ENCODE measurements at regions not wholly inside any gene's neighbourhood (a gene's known extent, or its start where the extent isn't known, plus 50 kb on each side); places are given as distances from the start of the nearest gene placed in this dataset.

DNA sequence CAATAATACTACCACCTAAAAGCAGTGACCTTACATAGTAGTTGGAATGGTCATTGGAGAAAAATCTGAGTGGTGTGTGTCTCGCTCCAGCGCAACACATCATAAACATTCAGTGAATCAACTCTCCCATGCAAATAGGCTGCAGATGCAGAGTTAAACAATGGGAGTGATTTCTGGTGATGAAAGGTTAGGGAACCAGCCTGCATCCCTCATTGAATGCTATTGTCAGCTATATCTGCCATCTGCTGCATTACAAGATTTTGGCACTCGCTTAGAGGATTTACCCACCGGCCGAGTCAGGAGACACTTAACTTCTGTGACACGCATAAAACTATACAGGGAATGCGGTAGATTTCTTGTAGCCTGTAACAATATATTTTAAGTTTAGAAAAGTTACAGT is 900.9 kb downstream of the FLRT2 start:
- no peak for TF ChIP-seq MYC (IDR thresholded peaks at IDR 0.05; ENCODE audit: low read depth, low read length)
- TF ChIP-seq, protein P1, sequence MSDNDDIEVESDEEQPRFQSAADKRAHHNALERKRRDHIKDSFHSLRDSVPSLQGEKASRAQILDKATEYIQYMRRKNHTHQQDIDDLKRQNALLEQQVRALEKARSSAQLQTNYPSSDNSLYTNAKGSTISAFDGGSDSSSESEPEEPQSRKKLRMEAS (IDR thresholded peaks at IDR 0.05; ENCODE audit: low read depth, low read length): no peak
- TF ChIP-seq POLR2A (IDR thresholded peaks at IDR 0.05; ENCODE audit: extremely low read depth, insufficient read length): no peak
- TF ChIP-seq, protein P2, sequence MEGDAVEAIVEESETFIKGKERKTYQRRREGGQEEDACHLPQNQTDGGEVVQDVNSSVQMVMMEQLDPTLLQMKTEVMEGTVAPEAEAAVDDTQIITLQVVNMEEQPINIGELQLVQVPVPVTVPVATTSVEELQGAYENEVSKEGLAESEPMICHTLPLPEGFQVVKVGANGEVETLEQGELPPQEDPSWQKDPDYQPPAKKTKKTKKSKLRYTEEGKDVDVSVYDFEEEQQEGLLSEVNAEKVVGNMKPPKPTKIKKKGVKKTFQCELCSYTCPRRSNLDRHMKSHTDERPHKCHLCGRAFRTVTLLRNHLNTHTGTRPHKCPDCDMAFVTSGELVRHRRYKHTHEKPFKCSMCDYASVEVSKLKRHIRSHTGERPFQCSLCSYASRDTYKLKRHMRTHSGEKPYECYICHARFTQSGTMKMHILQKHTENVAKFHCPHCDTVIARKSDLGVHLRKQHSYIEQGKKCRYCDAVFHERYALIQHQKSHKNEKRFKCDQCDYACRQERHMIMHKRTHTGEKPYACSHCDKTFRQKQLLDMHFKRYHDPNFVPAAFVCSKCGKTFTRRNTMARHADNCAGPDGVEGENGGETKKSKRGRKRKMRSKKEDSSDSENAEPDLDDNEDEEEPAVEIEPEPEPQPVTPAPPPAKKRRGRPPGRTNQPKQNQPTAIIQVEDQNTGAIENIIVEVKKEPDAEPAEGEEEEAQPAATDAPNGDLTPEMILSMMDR (IDR thresholded peaks at IDR 0.05; ENCODE audit: low read depth, low read length): no peak
- DNase-seq (ENCODE audit: low read depth): no peak

DNA sequence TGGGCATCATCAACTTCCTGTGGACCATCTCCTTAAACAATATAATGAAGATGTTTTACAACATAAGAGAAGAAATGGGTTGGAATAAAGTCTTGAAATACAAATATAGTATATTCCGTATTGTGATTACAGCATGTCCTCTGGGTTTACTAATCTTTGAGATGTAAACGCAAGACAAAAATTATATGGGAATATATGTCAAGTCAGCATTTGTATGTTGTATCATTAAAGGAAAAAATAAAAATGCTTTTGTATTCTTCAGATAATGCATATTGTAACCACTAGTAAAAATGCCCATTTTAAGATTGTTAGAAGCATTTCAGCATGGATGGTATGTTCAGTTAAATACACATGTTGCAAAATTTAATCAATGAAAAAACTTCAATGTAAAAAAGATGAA is 893.3 kb downstream of the FLRT2 start:
- no peak for TF ChIP-seq POLR2A (IDR thresholded peaks at IDR 0.05; ENCODE audit: extremely low read depth, insufficient read length)
- DNase-seq (ENCODE audit: low read depth): no peak
- no peak overlapping the region for H3K4me3 ChIP-seq (ENCODE audit: low read depth, low read length)

More for the DNA sequence above, 900.9 kb downstream of the FLRT2 start:
- H3K4me3 ChIP-seq (ENCODE audit: low read depth, low read length): no peak overlapping the region

DNA sequence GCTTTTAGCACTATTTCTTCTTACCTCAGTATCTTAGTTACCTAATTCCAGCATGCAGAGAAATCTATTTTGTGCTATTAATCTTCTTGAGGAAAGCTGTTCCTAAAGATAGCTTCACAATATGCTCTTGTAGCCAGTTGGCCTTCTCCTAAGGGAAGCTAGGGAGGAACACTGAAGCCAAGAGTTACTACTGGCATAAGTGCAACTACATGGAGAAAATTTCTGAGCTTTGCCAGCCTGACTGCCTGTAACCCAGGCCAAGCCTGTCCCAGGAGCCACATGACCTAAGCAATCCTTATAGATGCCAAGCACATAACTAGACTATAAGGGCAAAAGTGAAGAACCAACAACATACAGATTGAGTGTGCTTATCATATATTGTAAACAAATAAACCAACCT is 890.2 kb downstream of the FLRT2 start:
- no peak for DNase-seq (ENCODE audit: low read depth)
- no peak overlapping the region for H3K4me3 ChIP-seq (ENCODE audit: low read depth, low read length)
- TF ChIP-seq, protein P1 (IDR thresholded peaks at IDR 0.05; ENCODE audit: low read depth, low read length): no peak
- TF ChIP-seq MYC (IDR thresholded peaks at IDR 0.05; ENCODE audit: low read depth, low read length): no peak
- no peak for TF ChIP-seq POLR2A (IDR thresholded peaks at IDR 0.05; ENCODE audit: extremely low read depth, insufficient read length)
- TF ChIP-seq, protein P2 (IDR thresholded peaks at IDR 0.05; ENCODE audit: low read depth, low read length): no peak

DNA sequence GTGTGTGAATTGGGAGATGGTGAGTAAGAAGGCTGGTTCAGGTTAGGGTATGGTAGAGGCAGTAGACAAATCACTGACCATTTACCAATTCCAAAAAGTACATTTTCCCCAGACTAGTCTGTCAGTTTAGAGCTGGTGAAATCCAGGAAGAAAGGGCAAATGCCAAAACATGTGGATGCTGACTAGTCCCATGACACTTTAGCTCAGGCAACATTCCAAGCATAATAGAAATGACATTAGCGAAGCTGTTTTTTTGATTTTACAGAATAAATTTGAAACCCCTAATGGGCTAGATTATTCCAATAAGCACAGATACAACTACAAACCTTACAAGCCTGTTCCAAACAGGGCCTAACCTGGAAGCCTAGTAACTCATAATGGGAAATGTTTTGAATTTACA is 884.2 kb downstream of the FLRT2 start:
- TF ChIP-seq, protein P2 (IDR thresholded peaks at IDR 0.05; ENCODE audit: low read depth, low read length): no peak
- no peak for TF ChIP-seq POLR2A (IDR thresholded peaks at IDR 0.05; ENCODE audit: extremely low read depth, insufficient read length)
- no peak for TF ChIP-seq MYC (IDR thresholded peaks at IDR 0.05; ENCODE audit: low read depth, low read length)
- TF ChIP-seq, protein P1 (IDR thresholded peaks at IDR 0.05; ENCODE audit: low read depth, low read length): no peak
- no peak overlapping the region for H3K4me3 ChIP-seq (ENCODE audit: low read depth, low read length)
- no peak for DNase-seq (ENCODE audit: low read depth)

DNA sequence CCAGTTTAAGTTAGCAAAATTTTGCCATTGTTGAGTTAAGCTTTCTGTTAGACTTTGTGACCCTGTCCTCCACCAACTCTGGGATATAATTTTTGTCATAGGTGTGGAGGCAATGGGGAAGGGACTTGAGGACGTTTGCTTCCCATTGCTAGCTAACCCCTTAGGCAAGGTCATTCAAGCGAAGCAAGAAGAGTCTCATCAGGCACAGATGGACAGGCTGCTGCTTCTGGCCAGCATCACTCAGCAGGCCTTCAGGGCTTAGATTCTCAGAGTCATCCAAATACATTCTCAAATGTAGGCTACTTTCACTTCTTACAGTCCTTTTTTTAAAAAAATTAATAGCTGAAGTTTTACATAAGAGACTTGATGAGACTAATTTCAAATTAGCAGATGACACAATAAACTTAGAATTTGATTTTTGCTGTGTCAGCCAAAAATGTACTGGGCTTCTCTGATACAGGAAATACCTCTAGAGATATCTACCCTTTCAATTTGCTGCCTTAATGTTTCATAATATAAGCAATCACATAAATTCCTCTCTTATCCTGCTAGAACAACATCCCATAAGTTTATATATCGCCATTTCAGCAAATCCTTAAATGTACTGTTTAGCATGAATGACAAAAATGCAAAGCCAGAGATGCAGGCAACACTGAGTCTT is 875.2 kb downstream of the FLRT2 start:
- DNase-seq (ENCODE audit: low read depth): no peak
- no peak overlapping the region for H3K4me3 ChIP-seq (ENCODE audit: low read depth, low read length)
- TF ChIP-seq, protein P1 (IDR thresholded peaks at IDR 0.05; ENCODE audit: low read depth, low read length): no peak
- TF ChIP-seq POLR2A (IDR thresholded peaks at IDR 0.05; ENCODE audit: extremely low read depth, insufficient read length) (no peak), MYC (IDR thresholded peaks at IDR 0.05; ENCODE audit: low read depth, low read length) (no peak)
- TF ChIP-seq, protein P2 (IDR thresholded peaks at IDR 0.05; ENCODE audit: low read depth, low read length): no peak

DNA sequence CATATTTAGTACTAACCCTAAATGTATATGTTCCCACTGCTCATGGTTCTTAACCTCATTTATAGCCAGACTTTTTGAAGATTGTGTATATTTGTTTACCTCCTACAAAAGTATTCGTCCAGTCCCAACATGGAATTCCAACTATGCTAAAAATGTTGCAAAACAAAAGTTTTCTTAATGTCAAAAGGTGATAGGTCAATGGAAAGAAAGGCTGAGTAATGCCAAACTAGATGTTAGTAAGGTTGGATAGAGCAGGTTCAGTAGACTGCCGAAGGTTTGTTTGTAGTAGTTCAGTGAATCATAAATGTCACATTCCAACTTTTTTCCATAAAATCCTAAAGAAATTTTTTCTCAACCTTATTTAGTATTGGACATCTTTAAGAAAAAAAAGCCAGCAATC is 874.5 kb downstream of the FLRT2 start:
- DNase-seq (ENCODE audit: low read depth): no peak
- H3K4me3 ChIP-seq (ENCODE audit: low read depth, low read length): no peak overlapping the region
- no peak for TF ChIP-seq MYC (IDR thresholded peaks at IDR 0.05; ENCODE audit: low read depth, low read length)
- TF ChIP-seq, protein P1 (IDR thresholded peaks at IDR 0.05; ENCODE audit: low read depth, low read length): no peak
- TF ChIP-seq POLR2A (IDR thresholded peaks at IDR 0.05; ENCODE audit: extremely low read depth, insufficient read length): no peak
- TF ChIP-seq, protein P2 (IDR thresholded peaks at IDR 0.05; ENCODE audit: low read depth, low read length): no peak

Data from NB4 (cell line).